GM12874 (cell line): ENCODE measurements at regions not wholly inside any gene's neighbourhood (a gene's known extent, or its start where the extent isn't known, plus 50 kb on each side); places are given as distances from the start of the nearest gene placed in this dataset.

ENCODE experiments used
- TF ChIP-seq, protein P1 (sequence below): IDR thresholded peaks from 2 replicates; pipeline ENCODE4 v1.5.1; 2011; ENCODE audit warnings: low read depth, mild to moderate bottlenecking, control low read depth, low read length, moderate library complexity; ENCODE audit not compliant: insufficient read depth

- TF ChIP-seq, protein P1, sequence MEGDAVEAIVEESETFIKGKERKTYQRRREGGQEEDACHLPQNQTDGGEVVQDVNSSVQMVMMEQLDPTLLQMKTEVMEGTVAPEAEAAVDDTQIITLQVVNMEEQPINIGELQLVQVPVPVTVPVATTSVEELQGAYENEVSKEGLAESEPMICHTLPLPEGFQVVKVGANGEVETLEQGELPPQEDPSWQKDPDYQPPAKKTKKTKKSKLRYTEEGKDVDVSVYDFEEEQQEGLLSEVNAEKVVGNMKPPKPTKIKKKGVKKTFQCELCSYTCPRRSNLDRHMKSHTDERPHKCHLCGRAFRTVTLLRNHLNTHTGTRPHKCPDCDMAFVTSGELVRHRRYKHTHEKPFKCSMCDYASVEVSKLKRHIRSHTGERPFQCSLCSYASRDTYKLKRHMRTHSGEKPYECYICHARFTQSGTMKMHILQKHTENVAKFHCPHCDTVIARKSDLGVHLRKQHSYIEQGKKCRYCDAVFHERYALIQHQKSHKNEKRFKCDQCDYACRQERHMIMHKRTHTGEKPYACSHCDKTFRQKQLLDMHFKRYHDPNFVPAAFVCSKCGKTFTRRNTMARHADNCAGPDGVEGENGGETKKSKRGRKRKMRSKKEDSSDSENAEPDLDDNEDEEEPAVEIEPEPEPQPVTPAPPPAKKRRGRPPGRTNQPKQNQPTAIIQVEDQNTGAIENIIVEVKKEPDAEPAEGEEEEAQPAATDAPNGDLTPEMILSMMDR, result no peak
These were observed 1156.0 kb upstream of the LRRTM3 start for GRCh38 chr10:65769828-65770227.

DNA sequence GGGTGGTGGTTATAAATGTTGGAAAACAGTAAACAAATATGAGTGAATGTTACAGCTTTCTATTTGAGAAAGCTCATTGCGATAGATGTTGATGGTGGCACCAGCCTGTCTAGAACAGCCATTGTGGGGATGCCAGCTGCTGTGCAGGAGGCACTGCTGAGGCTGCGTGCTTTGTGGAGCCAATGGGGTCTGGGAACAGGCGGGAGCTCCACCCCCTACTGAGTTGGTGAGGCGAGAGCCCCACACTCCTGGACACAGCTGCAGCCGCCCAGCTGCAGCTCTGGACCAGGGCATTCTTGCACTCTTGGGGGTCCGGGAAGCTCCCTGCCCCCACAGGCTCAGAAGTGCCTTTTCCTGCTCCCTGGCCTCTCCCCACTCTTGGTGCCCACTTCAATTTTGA is 1147.1 kb upstream of the LRRTM3 start:
- TF ChIP-seq, protein P1, result no peak

GRCh38 chr10:65779985-65780384 is 1145.9 kb upstream of the LRRTM3 start:
- TF ChIP-seq, protein P1, result no peak

GRCh38 chr10:65786279-65786678 is 1139.6 kb upstream of the LRRTM3 start:
- TF ChIP-seq, protein P1, result no peak

GRCh38 chr10:65787571-65787970 is 1138.3 kb upstream of the LRRTM3 start:
- TF ChIP-seq, protein P1, result no peak

DNA sequence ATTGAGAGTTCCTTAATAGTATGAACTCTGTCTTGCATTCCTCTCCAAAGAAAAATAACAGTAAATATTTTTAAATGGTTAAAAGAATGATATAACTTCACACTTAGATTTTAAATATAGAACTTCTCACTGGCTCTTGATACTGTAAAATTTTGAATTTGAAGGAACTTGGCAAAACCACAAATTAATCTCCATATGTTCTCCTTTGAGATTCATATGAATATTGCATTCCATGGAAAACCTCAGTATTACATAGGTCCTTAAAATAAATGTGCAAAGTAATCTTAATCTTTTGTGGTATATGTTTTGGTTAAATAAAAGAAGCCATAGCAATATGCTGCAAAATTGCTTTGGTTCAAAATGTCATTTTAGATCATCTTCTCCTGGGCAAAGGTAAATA is 1137.6 kb upstream of the LRRTM3 start:
- TF ChIP-seq, protein P1, result no peak

DNA sequence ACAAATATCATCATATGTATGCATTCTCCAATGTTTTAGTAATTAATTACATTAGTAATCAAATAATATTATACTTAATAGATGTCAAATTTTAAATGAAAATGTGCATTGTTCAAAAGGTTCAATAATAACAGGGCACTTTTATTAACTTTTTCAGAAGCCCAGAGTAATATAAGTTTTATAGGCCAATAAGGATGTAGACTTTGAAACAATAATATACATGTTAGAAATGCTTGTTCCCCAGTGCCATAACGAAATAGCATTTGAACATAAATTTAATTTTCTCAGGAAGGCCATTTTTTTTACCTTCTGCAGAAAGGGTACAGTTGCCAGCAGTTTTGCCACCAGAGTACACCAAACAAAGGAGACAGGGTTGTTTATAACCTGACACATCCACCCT is 1133.9 kb upstream of the LRRTM3 start:
- TF ChIP-seq, protein P1, result no peak
